Activated CD4-positive, CD25-positive, alpha-beta regulatory T cell treated with anti-CD3 and anti-CD28 coated beads, Interleukin-2, amount 50 U/mL, for 16 hours (primary cell): ENCODE measurements at regions not wholly inside any gene's neighbourhood (a gene's known extent, or its start where the extent isn't known, plus 50 kb on each side); places are given as distances from the start of the nearest gene placed in this dataset.

Experiments
- DNase-seq: peaks from one replicate; pipeline ENCODE4 v3.0.0-alpha.2; 2020; ENCODE audit warnings: low read depth, low spot score

DNA sequence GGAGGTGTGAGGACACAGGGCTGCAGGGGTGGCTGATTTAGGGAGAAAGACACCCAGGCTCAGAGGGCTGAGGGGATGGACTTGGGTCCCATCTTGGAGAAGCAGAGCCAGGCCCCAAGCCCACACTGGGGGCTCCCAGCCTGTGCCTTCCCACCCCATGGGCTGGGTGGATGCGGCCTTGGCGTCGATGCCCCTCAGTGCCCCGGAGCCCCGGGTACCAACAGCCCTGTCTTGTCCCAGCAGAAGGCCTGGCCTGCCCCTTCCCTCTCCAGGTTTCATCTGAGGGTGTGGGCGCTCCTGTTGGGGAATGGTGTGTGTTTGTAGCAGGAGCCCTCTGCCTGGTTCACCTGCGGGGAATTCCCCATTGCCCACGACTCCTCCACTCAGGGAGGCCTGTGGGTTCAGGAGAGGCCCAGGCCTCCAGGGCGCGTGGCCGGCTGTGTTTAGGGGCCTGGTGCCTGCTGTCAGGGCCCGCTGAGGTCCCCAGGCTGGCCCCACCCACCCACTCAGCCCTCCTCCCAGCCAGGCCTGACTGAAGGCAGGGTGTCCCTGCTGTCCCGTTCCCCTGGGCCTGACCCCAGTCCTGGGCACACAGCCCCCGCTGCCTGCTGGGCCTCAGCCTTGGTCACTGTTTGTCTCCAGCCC is 51.1 kb upstream of the BEGAIN start:
- no peak for DNase-seq

DNA sequence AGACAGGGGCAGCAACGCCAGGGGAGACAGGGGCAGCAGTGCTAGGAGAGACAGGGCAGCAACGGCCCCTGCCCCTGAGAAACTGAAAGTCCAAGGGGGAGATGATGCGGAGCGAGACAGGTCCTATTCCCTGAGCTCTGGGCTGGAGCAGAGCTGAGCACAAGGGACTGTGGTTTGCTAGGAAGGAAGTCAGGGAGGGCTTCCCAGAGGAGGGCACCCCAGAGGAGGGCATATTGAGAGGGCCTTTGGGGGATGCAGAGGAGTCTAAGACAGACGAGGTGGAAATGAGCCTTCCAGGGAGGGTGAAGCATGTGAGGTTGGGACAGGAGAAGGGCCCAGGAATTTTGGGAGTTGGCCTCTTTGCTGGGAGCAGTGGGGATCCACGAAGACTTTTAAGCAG is 52.1 kb upstream of the BEGAIN start:
- DNase-seq, result no peak

GRCh38 chr14:100640471-100641273 is 53.5 kb upstream of the BEGAIN start:
- peak; percentile 27 for DNase-seq

DNA sequence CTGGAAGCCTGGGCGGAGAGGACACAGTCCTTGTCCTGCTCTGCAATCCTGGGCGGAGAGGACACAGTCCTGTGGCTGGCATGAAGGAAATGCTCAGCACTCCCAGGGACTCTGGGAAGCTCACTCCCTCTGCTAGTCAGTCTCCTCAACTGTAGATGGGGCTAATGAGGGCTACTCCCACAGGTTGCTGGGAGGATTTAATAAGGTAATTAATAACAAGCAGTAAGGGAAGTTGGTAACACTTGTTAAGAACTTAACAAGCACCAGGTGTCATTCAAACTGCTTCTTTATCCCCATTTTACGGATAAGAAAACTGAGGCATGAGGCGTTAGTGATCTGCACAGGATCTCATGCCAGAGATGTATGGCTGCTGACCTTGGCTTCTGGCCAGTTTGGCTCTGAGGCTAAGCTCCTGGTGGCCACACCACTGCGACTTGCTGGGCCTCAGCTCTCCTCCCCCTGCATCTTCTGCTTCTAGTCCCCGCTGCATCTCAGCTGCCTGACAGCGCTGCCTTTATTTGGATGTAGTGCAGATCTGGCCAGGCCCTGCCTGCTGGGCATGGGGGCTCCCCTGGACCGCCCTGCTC is 54.1 kb upstream of the BEGAIN start:
- no peak for DNase-seq

DNA sequence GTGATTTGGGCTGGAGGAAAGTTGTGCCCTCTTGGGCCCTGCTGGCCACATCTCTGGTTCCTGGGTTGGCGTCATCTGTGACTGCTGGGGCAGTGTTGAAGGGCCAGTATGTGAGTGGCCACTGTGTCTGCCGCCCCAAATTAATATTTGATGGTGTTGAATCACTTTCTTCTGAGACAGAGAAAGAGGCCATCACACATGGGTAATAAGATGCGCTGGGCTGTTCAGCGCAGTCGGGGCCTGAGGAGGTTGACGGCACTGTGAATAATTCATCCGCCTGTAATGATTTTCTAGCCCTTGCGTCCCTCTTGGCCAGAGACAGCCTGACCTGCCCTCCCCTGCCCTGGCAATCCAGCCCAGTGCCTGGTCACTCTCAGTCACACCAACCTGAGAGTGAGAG is 56.2 kb upstream of the BEGAIN start:
- no peak for DNase-seq

DNA sequence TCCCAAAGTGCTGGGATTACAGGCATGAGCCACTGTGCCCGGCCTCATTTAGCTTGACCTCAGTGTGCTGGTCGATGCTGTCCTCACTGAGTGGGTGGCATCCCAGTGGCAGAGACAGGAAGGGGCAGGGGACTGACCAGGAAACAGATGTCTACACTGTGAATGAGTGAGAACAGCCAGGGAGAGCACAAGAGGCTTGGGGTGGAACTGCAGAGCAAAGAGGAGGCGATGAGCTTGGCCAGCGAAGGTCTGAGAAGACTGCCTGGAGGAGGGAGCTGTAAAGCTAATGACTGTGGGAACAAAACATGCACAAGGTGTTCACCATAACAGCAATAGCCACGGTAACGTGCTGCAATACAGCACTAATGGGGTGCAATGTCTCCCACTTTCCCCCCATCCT is 57.2 kb upstream of the BEGAIN start:
- DNase-seq, result no peak

DNA sequence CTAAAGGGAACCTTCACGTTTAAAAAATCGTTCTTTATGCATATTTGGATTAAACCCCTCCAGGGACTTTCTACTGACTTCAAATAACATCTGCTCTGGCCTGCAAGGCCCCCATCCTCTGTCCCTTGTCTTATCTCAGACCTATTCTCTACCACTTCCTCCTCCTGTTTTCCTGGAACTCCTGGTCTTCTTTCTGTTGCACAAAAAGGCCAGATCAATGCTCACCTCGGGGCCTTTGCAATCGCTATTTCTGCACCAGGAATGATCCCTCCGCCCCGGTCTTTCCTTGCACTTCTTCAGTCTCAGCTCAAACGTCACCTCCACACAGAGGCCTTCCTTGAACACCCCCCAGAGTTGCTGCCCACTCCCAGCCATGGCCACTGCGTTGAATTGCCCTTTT is 57.6 kb upstream of the BEGAIN start:
- DNase-seq, result no peak

GRCh38 chr14:100645196-100645981 is 58.2 kb upstream of the BEGAIN start:
- DNase-seq, result peak; percentile 65

DNA sequence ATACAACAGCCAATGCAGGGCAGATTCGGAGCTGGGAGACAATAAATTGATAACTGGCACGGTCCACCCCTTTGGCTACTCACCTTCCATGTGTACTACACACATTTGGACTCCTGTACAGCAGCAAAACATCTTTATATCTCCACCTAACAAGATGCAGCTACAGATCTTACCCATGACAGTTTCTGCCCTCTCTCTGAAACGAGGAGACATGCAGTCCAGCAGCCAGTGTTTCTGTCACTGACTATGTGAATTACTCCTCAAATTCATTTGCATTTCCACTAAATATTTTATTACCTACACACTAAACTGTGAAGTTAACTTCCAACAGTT is 58.7 kb upstream of the BEGAIN start:
- no peak for DNase-seq

DNA sequence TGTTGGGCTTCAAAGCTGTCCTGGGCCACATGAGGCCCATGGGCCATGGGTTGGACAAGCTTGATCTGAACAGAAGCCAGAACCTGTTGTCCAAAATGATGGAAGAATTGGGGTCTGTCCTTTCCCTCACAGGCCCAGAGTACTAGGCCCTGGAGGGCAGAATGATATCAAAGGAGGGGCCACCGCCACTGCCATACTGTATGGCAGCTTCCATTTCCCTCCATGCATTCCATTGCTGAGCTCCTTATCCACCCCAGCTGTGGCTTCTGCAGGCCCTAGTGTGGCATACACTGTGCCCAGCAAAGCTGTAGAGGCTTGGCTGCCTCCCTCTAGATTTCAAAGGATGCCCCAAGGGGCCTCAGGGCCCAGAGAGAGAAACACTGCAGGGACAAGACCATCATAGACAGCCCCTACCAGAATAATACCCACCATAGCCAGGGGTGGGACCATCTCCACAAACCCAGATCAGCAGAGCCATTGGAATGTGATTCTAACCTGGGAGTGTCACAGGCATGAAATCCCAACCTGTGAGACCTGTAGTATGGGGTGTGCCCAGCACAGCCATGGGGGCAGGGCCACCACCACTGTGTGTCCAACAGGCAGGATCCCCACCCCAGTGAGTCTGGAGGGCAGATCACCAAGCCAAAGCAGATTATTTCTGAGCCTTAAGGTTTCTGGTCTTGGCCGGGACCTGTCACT is 61.4 kb upstream of the BEGAIN start:
- DNase-seq, result no peak

GRCh38 chr14:100649173-100649519 is 61.9 kb upstream of the BEGAIN start:
- DNase-seq, result no peak

DNA sequence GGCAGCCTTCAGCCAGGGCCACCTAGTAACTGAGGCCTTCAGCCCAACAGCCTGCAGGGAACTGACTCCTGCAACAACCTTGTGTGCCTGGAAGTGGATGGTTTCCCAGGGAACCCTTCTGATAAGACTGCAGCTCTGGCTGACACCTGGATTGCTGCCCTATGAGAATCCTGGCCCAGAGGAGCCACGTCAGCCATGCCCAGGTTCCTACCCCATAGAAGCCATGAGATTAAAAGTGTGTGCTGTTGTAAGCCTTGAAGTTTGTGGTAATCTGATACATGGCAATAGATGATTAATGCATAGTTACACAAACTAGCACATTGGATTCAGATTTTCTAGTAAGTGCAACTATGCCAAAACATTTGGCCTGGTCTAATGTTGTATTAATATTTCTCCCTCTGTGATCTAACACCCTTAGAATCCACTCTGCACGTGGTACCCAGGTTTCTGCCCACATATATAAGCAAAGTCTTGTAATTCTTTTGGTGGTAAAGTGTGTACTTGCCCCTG is 64.8 kb upstream of the BEGAIN start:
- no peak for DNase-seq

- no peak for DNase-seq
These were observed 65.5 kb upstream of the BEGAIN start for GRCh38 chr14:100652744-100653143.

- no peak for DNase-seq
These were observed 66.2 kb upstream of the BEGAIN start for GRCh38 chr14:100653409-100653808.

- DNase-seq, result no peak
These were observed 67.0 kb upstream of the BEGAIN start for GRCh38 chr14:100654025-100654813.

DNA sequence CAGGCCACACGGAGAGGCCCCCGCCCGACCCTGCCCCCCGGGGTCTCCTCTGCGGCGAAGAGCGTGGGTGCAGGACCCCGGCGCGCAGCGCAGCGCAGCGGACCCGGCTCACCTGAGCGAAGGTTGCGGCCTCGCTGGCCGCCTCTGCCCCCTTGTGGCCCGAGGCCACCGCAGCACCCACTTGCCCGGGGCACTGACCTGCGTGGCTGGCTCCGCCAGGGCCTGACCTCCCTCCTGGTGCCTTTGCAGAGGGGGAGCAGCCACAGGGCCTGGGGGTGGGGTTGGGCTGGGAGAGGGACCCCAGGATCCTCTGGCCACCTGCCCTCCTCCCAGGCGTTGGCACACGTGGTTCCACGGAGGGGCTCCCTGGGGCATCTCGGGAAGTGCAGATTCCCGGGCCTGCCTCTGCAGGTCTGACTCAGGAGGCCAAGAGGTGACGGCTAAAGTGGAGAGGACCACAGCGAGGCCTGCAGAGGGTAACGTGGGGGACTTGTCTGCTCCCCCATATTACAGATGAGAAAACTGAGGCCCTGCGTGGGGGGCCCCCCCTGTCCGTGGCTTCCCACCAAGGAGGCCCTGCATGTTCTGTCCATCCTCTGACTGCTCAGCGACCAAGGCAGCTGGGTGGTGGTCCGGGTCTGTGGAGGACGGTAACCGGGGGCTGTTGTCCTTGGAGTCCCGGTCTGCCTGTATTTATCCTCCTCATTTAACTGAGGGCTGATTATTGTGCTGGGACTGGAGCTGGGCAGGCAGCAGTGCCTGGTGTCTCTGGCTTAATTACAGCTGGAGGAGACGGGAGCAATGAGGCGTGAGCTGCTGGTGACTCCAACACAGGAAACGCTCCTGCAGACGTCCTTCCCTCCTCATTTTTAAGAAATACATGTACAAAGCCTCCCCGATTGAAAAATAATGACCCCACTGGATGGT is 67.9 kb upstream of the BEGAIN start:
- no peak for DNase-seq

GRCh38 chr14:100655741-100656085 is 68.5 kb upstream of the BEGAIN start:
- no peak for DNase-seq

DNA sequence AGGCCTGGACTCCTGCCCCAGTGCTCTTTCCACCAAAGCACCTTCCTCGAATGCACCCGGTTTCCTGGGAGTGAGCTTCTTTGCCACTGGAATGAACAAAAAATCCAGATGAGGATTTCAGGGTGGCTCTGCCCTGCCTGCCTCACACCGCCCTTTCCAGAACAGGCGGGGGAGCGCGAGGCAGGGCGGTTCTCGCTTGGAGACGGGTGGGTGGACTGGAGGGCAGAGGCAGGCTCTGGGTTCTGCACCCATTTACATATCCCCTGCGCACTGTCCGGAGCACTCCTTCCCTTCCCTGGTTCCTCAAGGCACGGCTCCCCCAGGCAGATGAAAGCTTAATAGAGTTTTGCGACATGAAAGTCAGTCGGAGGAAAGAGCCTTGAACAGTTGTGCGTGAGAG is 69.7 kb upstream of the DLK1 start:
- no peak for DNase-seq

DNA sequence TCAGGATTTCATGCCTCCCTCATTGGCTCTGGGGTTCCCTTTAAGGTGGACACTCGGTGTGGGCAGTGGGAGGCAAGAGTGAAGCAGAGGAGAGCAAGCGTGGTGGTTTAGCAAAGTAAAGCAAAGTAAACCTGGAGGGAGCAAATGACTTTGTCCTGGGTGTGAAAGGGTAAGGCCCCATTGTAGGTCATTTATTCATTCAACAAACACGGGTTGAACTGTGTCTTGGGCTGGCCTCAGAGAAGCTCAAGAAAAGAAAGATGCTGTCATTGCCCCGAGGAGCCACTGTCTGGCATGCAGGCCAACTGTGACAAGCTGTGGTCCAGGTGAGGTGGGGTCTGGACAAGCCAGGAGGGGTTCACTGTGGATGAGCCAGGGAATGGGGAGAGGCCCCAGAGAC is 68.9 kb upstream of the DLK1 start:
- DNase-seq, result no peak
